Liver (tissue), 8 donors: ENCODE measurements at regions not wholly inside any gene's neighbourhood (a gene's known extent, or its start where the extent isn't known, plus 50 kb on each side); places are given as distances from the start of the nearest gene placed in this dataset.

Source experiments
- DNase-seq: peaks from one replicate; pipeline ENCODE4 v3.0.0-alpha.2; 2017; ENCODE audit warnings: low spot score
- H3K27ac ChIP-seq, 2 donors: one replicate each; pipeline ENCODE4 v1.7.0; 2013; ENCODE audit warnings: inconsistent platforms in 2 of 2, low read length in 2 of 2, control low read depth in 1 of 2, low read depth in 1 of 2, mild to moderate bottlenecking in 1 of 2
- H3K27me3 ChIP-seq, 4 donors: one replicate each; pipeline versions ENCODE4 v1.6.1 to v1.7.0; 2013; ENCODE audit warnings: low read length in 3 of 4, inconsistent platforms in 1 of 4, mild to moderate bottlenecking in 1 of 4, moderate library complexity in 1 of 4; ENCODE audit not compliant: control insufficient read depth in 4 of 4, insufficient read depth in 4 of 4
- H3K36me3 ChIP-seq, 4 donors: one replicate each; pipeline versions ENCODE4 v1.6.1 to v1.7.0; 2013; ENCODE audit warnings: low read length in 3 of 4, mild to moderate bottlenecking in 3 of 4, low read depth in 1 of 4, moderate library complexity in 1 of 4; ENCODE audit not compliant: control insufficient read depth in 4 of 4, insufficient read depth in 3 of 4
- H3K4me1 ChIP-seq, 4 donors: one replicate each; pipeline versions ENCODE4 v1.6.1 to v1.7.0; 2013; ENCODE audit warnings: low read length in 3 of 4, mild to moderate bottlenecking in 3 of 4, moderate library complexity in 1 of 4; ENCODE audit not compliant: control insufficient read depth in 4 of 4, insufficient read depth in 4 of 4
- H3K4me3 ChIP-seq, 3 donors: one replicate each; pipeline versions ENCODE4 v1.6.1 to v1.7.0; 2013; ENCODE audit warnings: low read length in 3 of 3, control low read depth in 1 of 3, low read depth in 1 of 3, mild to moderate bottlenecking in 1 of 3
- H3K9ac ChIP-seq, 2 donors: one replicate each; pipeline ENCODE4 v1.7.0; 2013; ENCODE audit warnings: low read length in 2 of 2, mild to moderate bottlenecking in 2 of 2, moderate library complexity in 2 of 2, control low read depth in 1 of 2, low read depth in 1 of 2
- H3K9me3 ChIP-seq, 4 donors: one replicate each; pipeline versions ENCODE4 v1.6.1 to v1.7.0; 2013; ENCODE audit warnings: low read length in 3 of 4; ENCODE audit not compliant: control insufficient read depth in 4 of 4
- EGR1 ChIP-seq, 2 donors: IDR thresholded peaks; 2 replicates each; pipeline ENCODE4 v1.6.1; 2016 to 2018; ENCODE audit warnings: antibody characterized with exemption in 2 of 2, low read depth in 2 of 2
- FOXA1 ChIP-seq: IDR thresholded peaks from 2 replicates; pipeline ENCODE4 v1.6.1; 2016; ENCODE audit warnings: antibody characterized with exemption
- FOXA2 ChIP-seq: IDR thresholded peaks from 2 replicates; pipeline ENCODE4 v1.6.1; 2016; ENCODE audit warnings: antibody characterized with exemption
- GABPA ChIP-seq, 2 donors: IDR thresholded peaks in 1 of 2; conservative IDR thresholded peaks in 1 of 2; 2 replicates each; pipeline ENCODE4 v1.6.1; 2016; ENCODE audit warnings: antibody characterized with exemption in 2 of 2, mild to moderate bottlenecking in 1 of 2, moderate library complexity in 1 of 2
- HNF4A ChIP-seq, 2 donors: conservative IDR thresholded peaks; 2 replicates each; pipeline ENCODE4 v1.6.1; 2016; ENCODE audit warnings: antibody characterized with exemption in 2 of 2, mild to moderate bottlenecking in 2 of 2
- HNF4G ChIP-seq: IDR thresholded peaks from 2 replicates; pipeline ENCODE4 v1.6.1; 2016; ENCODE audit warnings: antibody characterized with exemption
- JUND ChIP-seq, 2 donors: IDR thresholded peaks; 2 replicates each; pipeline ENCODE4 v1.6.1; 2016; ENCODE audit warnings: antibody characterized with exemption in 2 of 2
- NR2F2 ChIP-seq: IDR thresholded peaks from 2 replicates; pipeline ENCODE4 v1.6.1; 2016; ENCODE audit warnings: antibody characterized with exemption
- RAD21 ChIP-seq, 2 donors: IDR thresholded peaks; 2 replicates each; pipeline ENCODE4 v1.6.1; 2016; ENCODE audit warnings: antibody characterized with exemption in 2 of 2, mild to moderate bottlenecking in 2 of 2
- RXRA ChIP-seq, 2 donors: IDR thresholded peaks; 2 replicates each; pipeline ENCODE4 v1.6.1; 2017 to 2018; ENCODE audit warnings: antibody characterized with exemption in 2 of 2, mild to moderate bottlenecking in 1 of 2
- SP1 ChIP-seq: IDR thresholded peaks from 2 replicates; pipeline ENCODE4 v1.6.1; 2018; ENCODE audit warnings: antibody characterized with exemption, mild to moderate bottlenecking
- TAF1 ChIP-seq: conservative IDR thresholded peaks from 2 replicates; pipeline ENCODE4 v1.6.1; 2016; ENCODE audit warnings: antibody characterized with exemption, mild to moderate bottlenecking
- YY1 ChIP-seq: IDR thresholded peaks from 2 replicates; pipeline ENCODE4 v1.6.1; 2016; ENCODE audit warnings: antibody characterized with exemption, mild to moderate bottlenecking
- WGBS: extraction: QIAGEN DNeasy Blood & Tissue Kit; methylation state at CpG from one replicate; pipeline ENCODE4 v1.1.7; 2013; 5-methylcytosine and 5-hydroxymethylcytosine counted together
- TF ChIP-seq, protein P1 (sequence below): IDR thresholded peaks from 2 replicates; pipeline ENCODE4 v1.6.1; 2016; ENCODE audit warnings: antibody characterized with exemption, mild to moderate bottlenecking
- TF ChIP-seq, protein P2 (sequence below): IDR thresholded peaks from 2 replicates; pipeline ENCODE4 v1.6.1; 2016; ENCODE audit warnings: antibody characterized with exemption
- TF ChIP-seq, protein P3 (sequence below): IDR thresholded peaks from 2 replicates; pipeline ENCODE4 v1.6.1; 2016; ENCODE audit warnings: antibody characterized with exemption
- TF ChIP-seq, protein P4 (sequence below): fragments of 150-350 bp; IDR thresholded peaks from 2 replicates; pipeline ENCODE4 v1.5.1; 2017; ENCODE audit warnings: improper control_type of control experiment, low read depth, low read length; ENCODE audit not compliant: missing input control
- TF ChIP-seq, protein P5 (sequence below): IDR thresholded peaks from 2 replicates; pipeline ENCODE4 v1.6.1; 2016; ENCODE audit warnings: antibody characterized with exemption
- donor health status: healthy.
- donor health status: healthy.
- donor health status: healthy.
- donor health status: healthy.
- donor health status: healthy.

DNA sequence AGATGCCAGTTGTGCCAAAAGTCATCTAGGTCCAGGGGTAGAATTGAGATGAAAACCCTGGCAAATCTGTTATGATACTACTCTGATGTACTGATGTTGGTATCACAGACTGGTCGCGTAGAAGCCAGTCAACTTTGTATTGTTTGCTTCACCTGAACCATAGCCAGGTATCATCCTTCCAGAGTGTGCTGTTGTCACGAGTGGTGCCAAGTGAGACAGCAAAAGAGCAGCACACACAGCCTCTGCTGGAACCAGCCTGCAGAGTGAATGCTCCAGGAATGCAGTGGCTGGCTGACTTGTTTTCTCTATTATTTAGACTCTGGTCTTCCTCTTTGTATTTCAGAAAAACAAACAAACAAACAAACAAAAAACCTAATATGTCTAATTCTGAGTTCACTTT is 209.5 kb upstream of the HEY2 start:
- Histone ChIP-seq H3K36me3 (no peaks in the 10 kb centered on the region), H3K4me1 (no peaks in the 10 kb centered on the region), H3K27me3 (no peaks in the 10 kb centered on the region), H3K4me3 (no peak overlapping the region), H3K9ac (no peak overlapping the region), H3K9me3 (no peaks in the 10 kb centered on the region), H3K27ac (no peak overlapping the region)
- TF ChIP-seq GABPA (IDR thresholded peaks at IDR 0.05 in 1 of 2, conservative IDR thresholded peaks at IDR 0.05 in 1 of 2) = no peak
- TF ChIP-seq YY1 = no peak
- TF ChIP-seq, protein P1, sequence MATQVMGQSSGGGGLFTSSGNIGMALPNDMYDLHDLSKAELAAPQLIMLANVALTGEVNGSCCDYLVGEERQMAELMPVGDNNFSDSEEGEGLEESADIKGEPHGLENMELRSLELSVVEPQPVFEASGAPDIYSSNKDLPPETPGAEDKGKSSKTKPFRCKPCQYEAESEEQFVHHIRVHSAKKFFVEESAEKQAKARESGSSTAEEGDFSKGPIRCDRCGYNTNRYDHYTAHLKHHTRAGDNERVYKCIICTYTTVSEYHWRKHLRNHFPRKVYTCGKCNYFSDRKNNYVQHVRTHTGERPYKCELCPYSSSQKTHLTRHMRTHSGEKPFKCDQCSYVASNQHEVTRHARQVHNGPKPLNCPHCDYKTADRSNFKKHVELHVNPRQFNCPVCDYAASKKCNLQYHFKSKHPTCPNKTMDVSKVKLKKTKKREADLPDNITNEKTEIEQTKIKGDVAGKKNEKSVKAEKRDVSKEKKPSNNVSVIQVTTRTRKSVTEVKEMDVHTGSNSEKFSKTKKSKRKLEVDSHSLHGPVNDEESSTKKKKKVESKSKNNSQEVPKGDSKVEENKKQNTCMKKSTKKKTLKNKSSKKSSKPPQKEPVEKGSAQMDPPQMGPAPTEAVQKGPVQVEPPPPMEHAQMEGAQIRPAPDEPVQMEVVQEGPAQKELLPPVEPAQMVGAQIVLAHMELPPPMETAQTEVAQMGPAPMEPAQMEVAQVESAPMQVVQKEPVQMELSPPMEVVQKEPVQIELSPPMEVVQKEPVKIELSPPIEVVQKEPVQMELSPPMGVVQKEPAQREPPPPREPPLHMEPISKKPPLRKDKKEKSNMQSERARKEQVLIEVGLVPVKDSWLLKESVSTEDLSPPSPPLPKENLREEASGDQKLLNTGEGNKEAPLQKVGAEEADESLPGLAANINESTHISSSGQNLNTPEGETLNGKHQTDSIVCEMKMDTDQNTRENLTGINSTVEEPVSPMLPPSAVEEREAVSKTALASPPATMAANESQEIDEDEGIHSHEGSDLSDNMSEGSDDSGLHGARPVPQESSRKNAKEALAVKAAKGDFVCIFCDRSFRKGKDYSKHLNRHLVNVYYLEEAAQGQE = no peak
- TF ChIP-seq, protein P2, sequence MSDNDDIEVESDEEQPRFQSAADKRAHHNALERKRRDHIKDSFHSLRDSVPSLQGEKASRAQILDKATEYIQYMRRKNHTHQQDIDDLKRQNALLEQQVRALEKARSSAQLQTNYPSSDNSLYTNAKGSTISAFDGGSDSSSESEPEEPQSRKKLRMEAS = no peak
- TF ChIP-seq RXRA (IDR thresholded peaks at IDR 0.05) = no peak
- no peak for TF ChIP-seq HNF4G
- TF ChIP-seq SP1 = no peak
- TF ChIP-seq, protein P3, sequence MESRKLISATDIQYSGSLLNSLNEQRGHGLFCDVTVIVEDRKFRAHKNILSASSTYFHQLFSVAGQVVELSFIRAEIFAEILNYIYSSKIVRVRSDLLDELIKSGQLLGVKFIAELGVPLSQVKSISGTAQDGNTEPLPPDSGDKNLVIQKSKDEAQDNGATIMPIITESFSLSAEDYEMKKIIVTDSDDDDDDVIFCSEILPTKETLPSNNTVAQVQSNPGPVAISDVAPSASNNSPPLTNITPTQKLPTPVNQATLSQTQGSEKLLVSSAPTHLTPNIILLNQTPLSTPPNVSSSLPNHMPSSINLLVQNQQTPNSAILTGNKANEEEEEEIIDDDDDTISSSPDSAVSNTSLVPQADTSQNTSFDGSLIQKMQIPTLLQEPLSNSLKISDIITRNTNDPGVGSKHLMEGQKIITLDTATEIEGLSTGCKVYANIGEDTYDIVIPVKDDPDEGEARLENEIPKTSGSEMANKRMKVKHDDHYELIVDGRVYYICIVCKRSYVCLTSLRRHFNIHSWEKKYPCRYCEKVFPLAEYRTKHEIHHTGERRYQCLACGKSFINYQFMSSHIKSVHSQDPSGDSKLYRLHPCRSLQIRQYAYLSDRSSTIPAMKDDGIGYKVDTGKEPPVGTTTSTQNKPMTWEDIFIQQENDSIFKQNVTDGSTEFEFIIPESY = no peak
- TF ChIP-seq NR2F2 = no peak
- TF ChIP-seq, protein P4, sequence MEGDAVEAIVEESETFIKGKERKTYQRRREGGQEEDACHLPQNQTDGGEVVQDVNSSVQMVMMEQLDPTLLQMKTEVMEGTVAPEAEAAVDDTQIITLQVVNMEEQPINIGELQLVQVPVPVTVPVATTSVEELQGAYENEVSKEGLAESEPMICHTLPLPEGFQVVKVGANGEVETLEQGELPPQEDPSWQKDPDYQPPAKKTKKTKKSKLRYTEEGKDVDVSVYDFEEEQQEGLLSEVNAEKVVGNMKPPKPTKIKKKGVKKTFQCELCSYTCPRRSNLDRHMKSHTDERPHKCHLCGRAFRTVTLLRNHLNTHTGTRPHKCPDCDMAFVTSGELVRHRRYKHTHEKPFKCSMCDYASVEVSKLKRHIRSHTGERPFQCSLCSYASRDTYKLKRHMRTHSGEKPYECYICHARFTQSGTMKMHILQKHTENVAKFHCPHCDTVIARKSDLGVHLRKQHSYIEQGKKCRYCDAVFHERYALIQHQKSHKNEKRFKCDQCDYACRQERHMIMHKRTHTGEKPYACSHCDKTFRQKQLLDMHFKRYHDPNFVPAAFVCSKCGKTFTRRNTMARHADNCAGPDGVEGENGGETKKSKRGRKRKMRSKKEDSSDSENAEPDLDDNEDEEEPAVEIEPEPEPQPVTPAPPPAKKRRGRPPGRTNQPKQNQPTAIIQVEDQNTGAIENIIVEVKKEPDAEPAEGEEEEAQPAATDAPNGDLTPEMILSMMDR = no peak
- TF ChIP-seq EGR1 (IDR thresholded peaks at IDR 0.05; ENCODE audit: low read depth in 2 of 2) = no peak
- TF ChIP-seq TAF1 = no peak
- TF ChIP-seq, protein P5, sequence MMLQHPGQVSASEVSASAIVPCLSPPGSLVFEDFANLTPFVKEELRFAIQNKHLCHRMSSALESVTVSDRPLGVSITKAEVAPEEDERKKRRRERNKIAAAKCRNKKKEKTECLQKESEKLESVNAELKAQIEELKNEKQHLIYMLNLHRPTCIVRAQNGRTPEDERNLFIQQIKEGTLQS = no peak
- TF ChIP-seq FOXA2 = no peak
- TF ChIP-seq RAD21 (IDR thresholded peaks at IDR 0.05) = no peak
- TF ChIP-seq FOXA1 = no peak
- no peak for TF ChIP-seq JUND (IDR thresholded peaks at IDR 0.05)
- DNase-seq = no peak
- 34% methylated on average over 3 of the region's 3 CpGs for WGBS

DNA sequence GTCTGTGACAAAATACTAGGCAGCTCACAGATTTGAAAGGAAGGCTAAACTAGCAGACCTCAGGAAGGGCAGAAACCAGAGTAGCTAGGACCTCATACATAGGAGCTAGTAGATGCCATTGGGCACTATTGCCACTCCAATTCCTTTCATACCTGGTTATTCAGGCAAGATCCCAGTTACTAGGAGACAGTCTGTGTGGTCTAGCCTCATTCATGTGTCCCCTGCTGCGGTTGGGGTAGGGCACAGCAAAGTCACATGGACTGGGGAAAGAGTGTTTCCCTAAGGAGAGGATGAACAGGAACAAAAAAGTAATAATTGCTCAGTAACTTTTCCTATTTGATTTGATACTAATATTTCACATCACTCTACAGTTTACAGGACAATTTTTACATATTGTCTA is 204.6 kb upstream of the HEY2 start:
- peaks cover 0 to 2% (median 0%) of the 10 kb centered on the region in 4 donors for H3K4me1 ChIP-seq
- WGBS = 65% methylated on average over 1 of the region's 1 CpG
- no peaks in the 10 kb centered on the region for H3K9me3 ChIP-seq
- H3K4me3 ChIP-seq = no peak overlapping the region
- H3K9ac ChIP-seq = no peak overlapping the region
- no peaks in the 10 kb centered on the region for H3K36me3 ChIP-seq
- no peaks in the 10 kb centered on the region for H3K27me3 ChIP-seq
- H3K27ac ChIP-seq = no peak overlapping the region
- no peak for DNase-seq
- TF ChIP-seq SP1 (no peak), EGR1 (IDR thresholded peaks at IDR 0.05; ENCODE audit: low read depth in 2 of 2) (no peak), YY1 (no peak), RAD21 (IDR thresholded peaks at IDR 0.05) (no peak), HNF4G (no peak), RXRA (IDR thresholded peaks at IDR 0.05) (no peak), FOXA1 (no peak), FOXA2 (no peak), HNF4A (conservative IDR thresholded peaks at IDR 0.05) (no peak), GABPA (IDR thresholded peaks at IDR 0.05 in 1 of 2, conservative IDR thresholded peaks at IDR 0.05 in 1 of 2) (no peak), JUND (IDR thresholded peaks at IDR 0.05) (no peak)
- TF ChIP-seq, protein P3 = no peak
- TF ChIP-seq, protein P1 = no peak
